AG09319 (cell line): ENCODE measurements at regions not wholly inside any gene's neighbourhood (a gene's known extent, or its start where the extent isn't known, plus 50 kb on each side); places are given as distances from the start of the nearest gene placed in this dataset.

ENCODE experiments used
- DNase-seq: peaks from one replicate; pipeline ENCODE4 v3.0.0-alpha.2; 2010; ENCODE audit warnings: low read depth; ENCODE audit errors: extremely low read depth
- TF ChIP-seq, protein P1 (sequence below): IDR thresholded peaks from 2 replicates; pipeline ENCODE4 v1.5.1; 2011; ENCODE audit warnings: low read depth, mild to moderate bottlenecking, inconsistent platforms, low read length, moderate library complexity

DNA sequence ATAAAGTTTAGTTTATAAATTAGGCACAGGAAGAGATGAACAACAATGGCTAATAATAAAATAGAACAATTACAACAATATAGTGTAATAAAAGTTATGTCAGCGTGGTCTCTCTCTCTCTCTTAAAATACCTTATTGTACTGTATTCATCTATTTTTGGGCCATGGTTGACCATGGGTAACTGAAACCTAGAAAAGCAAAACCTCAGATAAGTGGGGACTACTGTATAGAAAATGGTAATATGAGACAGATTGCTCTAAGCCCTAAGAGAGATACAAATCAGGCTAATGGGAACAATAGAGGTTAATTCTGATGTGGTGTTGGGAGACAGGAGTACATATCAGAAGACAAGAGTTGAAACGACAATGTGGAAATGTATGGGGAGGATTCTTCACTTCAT is 86.2 kb downstream of the ZNF365 start:
- no peak for DNase-seq
- TF ChIP-seq, protein P1, sequence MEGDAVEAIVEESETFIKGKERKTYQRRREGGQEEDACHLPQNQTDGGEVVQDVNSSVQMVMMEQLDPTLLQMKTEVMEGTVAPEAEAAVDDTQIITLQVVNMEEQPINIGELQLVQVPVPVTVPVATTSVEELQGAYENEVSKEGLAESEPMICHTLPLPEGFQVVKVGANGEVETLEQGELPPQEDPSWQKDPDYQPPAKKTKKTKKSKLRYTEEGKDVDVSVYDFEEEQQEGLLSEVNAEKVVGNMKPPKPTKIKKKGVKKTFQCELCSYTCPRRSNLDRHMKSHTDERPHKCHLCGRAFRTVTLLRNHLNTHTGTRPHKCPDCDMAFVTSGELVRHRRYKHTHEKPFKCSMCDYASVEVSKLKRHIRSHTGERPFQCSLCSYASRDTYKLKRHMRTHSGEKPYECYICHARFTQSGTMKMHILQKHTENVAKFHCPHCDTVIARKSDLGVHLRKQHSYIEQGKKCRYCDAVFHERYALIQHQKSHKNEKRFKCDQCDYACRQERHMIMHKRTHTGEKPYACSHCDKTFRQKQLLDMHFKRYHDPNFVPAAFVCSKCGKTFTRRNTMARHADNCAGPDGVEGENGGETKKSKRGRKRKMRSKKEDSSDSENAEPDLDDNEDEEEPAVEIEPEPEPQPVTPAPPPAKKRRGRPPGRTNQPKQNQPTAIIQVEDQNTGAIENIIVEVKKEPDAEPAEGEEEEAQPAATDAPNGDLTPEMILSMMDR = no peak

DNA sequence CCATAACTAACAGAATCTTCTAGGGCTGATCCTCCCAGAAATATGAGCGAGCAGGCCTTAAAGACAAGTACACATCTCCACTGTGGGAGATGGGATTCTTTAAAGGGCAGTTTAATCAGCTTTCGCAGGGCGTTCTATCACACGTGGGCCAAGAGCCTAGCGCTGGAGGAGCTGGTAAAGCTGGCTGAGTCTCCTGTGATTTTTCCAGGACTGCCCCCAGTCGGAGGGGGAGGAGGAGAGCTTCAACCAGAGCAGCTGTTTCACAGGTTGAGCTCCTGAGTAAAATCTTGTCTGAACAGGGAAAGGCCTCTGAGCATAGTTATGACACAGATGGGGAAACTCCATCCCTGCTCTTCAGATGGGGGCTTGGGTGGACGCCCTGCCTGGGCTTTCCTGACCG is 87.0 kb downstream of the ZNF365 start:
- DNase-seq = no peak
- TF ChIP-seq, protein P1 = no peak

DNA sequence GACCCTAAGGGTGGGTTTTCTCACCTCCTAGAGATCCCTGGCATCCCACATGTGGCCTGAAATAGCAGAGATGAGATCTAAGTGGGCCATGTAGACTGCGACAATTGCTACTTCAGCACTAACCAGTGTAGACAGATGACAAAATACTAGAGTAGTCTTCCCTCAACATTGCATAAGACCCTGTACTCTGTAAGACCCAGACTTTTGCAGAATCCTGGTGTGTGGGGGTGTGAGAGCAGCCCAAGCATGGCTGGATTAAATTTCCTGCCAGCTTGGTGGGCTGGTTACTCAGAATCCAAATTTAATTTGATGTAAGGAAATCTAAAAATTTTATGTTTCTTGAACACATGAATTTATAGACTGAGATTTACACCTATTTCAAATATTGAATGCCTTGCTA is 88.3 kb downstream of the ZNF365 start:
- DNase-seq = no peak
- TF ChIP-seq, protein P1 = no peak

DNA sequence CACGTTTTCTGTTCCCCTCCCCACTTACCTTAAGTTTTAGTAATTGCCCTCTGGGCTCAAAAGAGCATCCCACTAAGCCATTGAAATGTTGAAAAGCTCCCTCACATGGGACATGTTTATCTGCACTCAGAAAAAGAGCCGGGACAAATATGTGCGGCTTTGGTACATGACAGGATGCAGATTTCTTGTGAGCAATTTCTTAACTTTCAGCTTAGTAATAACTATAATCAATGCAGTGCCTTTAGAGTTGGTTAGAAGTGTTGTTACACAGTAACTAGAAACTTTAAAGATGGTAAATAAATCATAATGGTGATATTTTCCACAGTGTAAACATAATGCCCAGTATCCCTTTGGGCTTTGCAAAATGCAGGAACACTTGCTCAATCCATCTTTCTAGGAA is 89.2 kb downstream of the ZNF365 start:
- no peak for DNase-seq
- TF ChIP-seq, protein P1 = no peak

DNA sequence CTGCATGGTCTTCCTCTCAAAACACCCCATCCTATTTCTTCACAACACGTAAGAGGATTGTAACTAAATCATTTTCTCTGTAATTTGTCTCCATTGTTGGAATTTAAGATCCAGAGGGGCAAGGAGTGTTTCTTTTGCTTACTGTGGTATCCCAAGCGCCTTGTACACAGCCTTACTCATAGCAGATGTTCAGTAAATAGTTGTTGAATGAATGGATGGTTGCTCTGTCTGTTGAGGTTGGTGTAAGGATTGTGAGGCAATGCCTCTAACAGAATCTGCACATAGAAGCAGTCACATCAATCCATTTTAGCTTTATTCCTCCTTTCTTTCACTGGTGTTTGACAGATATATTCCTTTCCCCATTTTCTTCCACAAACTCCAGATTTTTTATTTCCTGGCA is 90.1 kb downstream of the ZNF365 start:
- DNase-seq = no peak
- TF ChIP-seq, protein P1 = no peak

DNA sequence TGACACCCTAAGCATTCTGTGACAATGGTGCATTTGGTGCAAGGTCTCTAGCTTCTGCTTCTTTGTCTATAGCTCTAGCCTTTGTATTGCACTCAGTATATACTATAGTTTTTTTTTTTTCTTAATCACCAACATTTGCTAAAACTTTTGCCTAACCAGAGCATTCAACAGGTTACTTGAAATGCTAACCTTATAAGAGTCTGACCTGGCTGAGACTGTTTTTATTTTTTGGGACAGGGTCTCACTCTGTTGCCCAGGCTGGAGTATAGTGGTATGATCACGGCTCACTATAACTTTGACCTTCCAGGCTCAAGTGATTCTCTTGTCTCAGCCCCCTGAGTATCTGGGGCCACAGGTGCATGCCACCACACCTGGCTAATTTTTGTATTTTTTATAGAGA is 92.4 kb downstream of the ZNF365 start:
- DNase-seq = no peak
- TF ChIP-seq, protein P1 = no peak

DNA sequence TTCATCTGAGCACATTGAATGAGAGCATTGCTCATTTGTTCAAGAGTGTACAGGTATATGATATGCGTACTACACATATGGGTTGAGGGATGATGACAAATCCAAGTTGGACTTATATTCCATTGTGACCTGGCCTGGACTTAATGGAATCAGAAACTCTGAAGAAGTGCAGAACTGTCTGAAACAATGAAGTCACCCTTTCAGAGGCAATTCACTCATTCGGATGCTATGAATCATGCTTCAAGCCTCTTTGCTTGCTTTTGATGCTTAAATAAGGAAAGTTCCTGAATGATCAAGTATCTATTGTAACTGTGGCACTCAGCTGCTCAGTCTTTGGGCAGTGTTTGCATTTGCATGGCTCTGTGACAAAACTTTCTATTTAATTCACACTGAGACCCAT is 93.4 kb downstream of the ZNF365 start:
- no peak for DNase-seq
- TF ChIP-seq, protein P1 = no peak
